Keratinocyte (primary cell): ENCODE measurements at regions not wholly inside any gene's neighbourhood (a gene's known extent, or its start where the extent isn't known, plus 50 kb on each side); places are given as distances from the start of the nearest gene placed in this dataset.

Source experiments
- DNase-seq: peaks from one replicate; pipeline ENCODE4 v3.0.0-alpha.2; 2011; ENCODE audit warnings: low read depth, missing footprints, low spot score
- FAIRE-seq: peaks from 2 replicates; lab custom pipeline; 2011; peaks lifted over from hg19 to GRCh38; lab: Jason Lieb, UNC
- H2AFZ ChIP-seq: 2 replicates; pipeline ENCODE4 v1.6.0; 2012; ENCODE audit warnings: low read length, control low read depth, inconsistent platforms; ENCODE audit not compliant: control insufficient read depth
- H3K27ac ChIP-seq: 2 replicates; pipeline ENCODE4 v1.5.1; 2011; ENCODE audit warnings: low read length; ENCODE audit not compliant: control insufficient read depth, insufficient read depth
- H3K27me3 ChIP-seq: 3 replicates; pipeline ENCODE4 v1.6.0; 2011; ENCODE audit warnings: low read length; ENCODE audit not compliant: control insufficient read depth, insufficient read depth; ENCODE audit errors: extremely low read depth
- H3K36me3 ChIP-seq, 2 experiments: 2 replicates in 1 of 2; 3 replicates in 1 of 2; pipeline ENCODE4 v1.5.1; 2011; ENCODE audit warnings: low read length in 2 of 2, mild to moderate bottlenecking in 1 of 2; ENCODE audit not compliant: control insufficient read depth in 2 of 2, insufficient read depth in 2 of 2; ENCODE audit errors: extremely low read depth in 1 of 2
- H3K4me1 ChIP-seq: 3 replicates; pipeline ENCODE4 v1.5.1; 2011; ENCODE audit warnings: low read length; ENCODE audit not compliant: control insufficient read depth, insufficient read depth; ENCODE audit errors: extremely low read depth
- H3K4me2 ChIP-seq: 3 replicates; pipeline ENCODE4 v1.6.0; 2011; ENCODE audit warnings: low read depth, low read length; ENCODE audit not compliant: control insufficient read depth, insufficient read depth; ENCODE audit errors: extremely low read depth
- H3K4me3 ChIP-seq, 3 experiments: fragments of 200-600 bp in 1 of 3; sonication (generic) in 1 of 3; 2 replicates in 2 of 3; 3 replicates in 1 of 3; pipeline ENCODE4 v1.5.1; 2011 to 2016; ENCODE audit warnings: low read length in 3 of 3, mild to moderate bottlenecking in 3 of 3, control low read depth in 2 of 3, inconsistent platforms in 1 of 3, low read depth in 1 of 3, mixed read lengths in 1 of 3, mixed run types in 1 of 3, moderate library complexity in 1 of 3; ENCODE audit not compliant: control insufficient read depth in 2 of 3, insufficient read depth in 2 of 3; ENCODE audit errors: extremely low read depth in 1 of 3
- H3K79me2 ChIP-seq: 2 replicates; pipeline ENCODE4 v1.6.0; 2012; ENCODE audit warnings: low read length; ENCODE audit not compliant: control insufficient read depth, insufficient read depth
- H3K9ac ChIP-seq: 3 replicates; pipeline ENCODE4 v1.6.0; 2011; ENCODE audit warnings: low read length; ENCODE audit not compliant: control insufficient read depth, insufficient read depth; ENCODE audit errors: extremely low read depth
- H3K9me1 ChIP-seq: 3 replicates; pipeline ENCODE4 v1.6.0; 2011; ENCODE audit warnings: low read length; ENCODE audit not compliant: control insufficient read depth, insufficient read depth; ENCODE audit errors: extremely low read depth
- H3K9me3 ChIP-seq: 2 replicates; pipeline ENCODE4 v1.5.1; 2012; ENCODE audit warnings: low read depth, low read length; ENCODE audit not compliant: control insufficient read depth
- H4K20me1 ChIP-seq: 3 replicates; pipeline ENCODE4 v1.6.0; 2011; ENCODE audit warnings: low read length; ENCODE audit not compliant: control insufficient read depth, insufficient read depth; ENCODE audit errors: extremely low read depth
- EZH2 ChIP-seq: IDR thresholded peaks from one replicate; pipeline ENCODE4 v1.6.1; 2012; ENCODE audit warnings: inconsistent platforms, mild to moderate bottlenecking, low read length, moderate library complexity
- dilution Hi-C: fragments of 300-500 bp; cut with MboI; formaldehyde crosslinking; loops from one replicate; pipeline ENCODE4 v1.7.0; 2020; ENCODE audit warnings: low sequenced_read_pairs; ENCODE audit not compliant: extremely low pct_ligation_motif_present
- TF ChIP-seq, protein P1 (sequence below), 3 experiments: IDR thresholded peaks in 1 of 3; conservative IDR thresholded peaks in 1 of 3; optimal IDR thresholded peaks in 1 of 3; 2 replicates in 2 of 3; 3 replicates in 1 of 3; pipeline versions ENCODE3 to v1.5.1; 2011; ENCODE audit warnings: low read length in 3 of 3, mild to moderate bottlenecking in 3 of 3, moderate library complexity in 2 of 3, control low read depth in 1 of 3, inconsistent platforms in 1 of 3; ENCODE audit not compliant: insufficient read depth in 2 of 3; ENCODE audit errors: extremely low read depth in 1 of 3

- no peak for FAIRE-seq
- H2AFZ ChIP-seq = no peak overlapping the region
- no peak for TF ChIP-seq EZH2
- TF ChIP-seq, protein P1, sequence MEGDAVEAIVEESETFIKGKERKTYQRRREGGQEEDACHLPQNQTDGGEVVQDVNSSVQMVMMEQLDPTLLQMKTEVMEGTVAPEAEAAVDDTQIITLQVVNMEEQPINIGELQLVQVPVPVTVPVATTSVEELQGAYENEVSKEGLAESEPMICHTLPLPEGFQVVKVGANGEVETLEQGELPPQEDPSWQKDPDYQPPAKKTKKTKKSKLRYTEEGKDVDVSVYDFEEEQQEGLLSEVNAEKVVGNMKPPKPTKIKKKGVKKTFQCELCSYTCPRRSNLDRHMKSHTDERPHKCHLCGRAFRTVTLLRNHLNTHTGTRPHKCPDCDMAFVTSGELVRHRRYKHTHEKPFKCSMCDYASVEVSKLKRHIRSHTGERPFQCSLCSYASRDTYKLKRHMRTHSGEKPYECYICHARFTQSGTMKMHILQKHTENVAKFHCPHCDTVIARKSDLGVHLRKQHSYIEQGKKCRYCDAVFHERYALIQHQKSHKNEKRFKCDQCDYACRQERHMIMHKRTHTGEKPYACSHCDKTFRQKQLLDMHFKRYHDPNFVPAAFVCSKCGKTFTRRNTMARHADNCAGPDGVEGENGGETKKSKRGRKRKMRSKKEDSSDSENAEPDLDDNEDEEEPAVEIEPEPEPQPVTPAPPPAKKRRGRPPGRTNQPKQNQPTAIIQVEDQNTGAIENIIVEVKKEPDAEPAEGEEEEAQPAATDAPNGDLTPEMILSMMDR (optimal IDR thresholded peaks at IDR 0.05 in 1 of 3, IDR thresholded peaks at IDR 0.05 in 1 of 3, conservative IDR thresholded peaks at IDR 0.05 in 1 of 3; ENCODE audit: extremely low read depth in 1 of 3, insufficient read depth in 2 of 3, low read length in 3 of 3) = peak in 1 of 3 experiments; percentile 21
These were observed 190.7 kb upstream of the NDN start for GRCh38 chr15:23877502-23878412.

DNA sequence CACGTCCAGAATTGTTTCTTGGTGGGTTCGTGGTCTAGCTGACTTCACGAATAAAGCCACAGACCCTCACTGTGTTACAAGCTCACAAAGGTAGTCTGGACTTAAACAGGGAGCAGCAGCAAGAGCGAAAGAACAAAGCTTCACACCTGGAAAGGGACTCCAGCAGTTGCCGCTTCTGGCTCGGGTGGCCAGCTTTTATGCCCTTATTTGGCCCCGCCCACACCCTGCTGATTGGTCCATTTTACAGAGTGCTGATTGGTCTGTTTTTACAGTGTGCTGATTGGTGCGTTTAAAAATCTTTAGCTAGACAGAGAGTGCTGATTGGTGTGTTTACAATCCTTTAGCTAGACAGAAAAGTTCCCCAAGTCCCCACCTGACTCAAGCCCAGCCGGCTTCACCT, 194.2 kb upstream of the NDN start:
- H3K27me3 ChIP-seq = no peaks in the 10 kb centered on the region
- TF ChIP-seq, protein P1 (optimal IDR thresholded peaks at IDR 0.05 in 1 of 3, IDR thresholded peaks at IDR 0.05 in 1 of 3, conservative IDR thresholded peaks at IDR 0.05 in 1 of 3; ENCODE audit: extremely low read depth in 1 of 3, insufficient read depth in 2 of 3, low read length in 3 of 3) = no peak
- no peak for TF ChIP-seq EZH2

More at GRCh38 chr15:23877502-23878412, 190.7 kb upstream of the NDN start:
- Histone ChIP-seq H3K27ac (no peak overlapping the region), H3K36me3 (no peaks in the 10 kb centered on the region), H3K79me2 (no peaks in the 10 kb centered on the region), H4K20me1 (no peaks in the 10 kb centered on the region), H3K27me3 (no peaks in the 10 kb centered on the region), H3K9ac (no peak overlapping the region), H3K4me1 (no peaks in the 10 kb centered on the region), H3K9me3 (peaks cover 2% of the 10 kb centered on the region), H3K4me3 (no peak overlapping the region), H3K4me2 (no peak overlapping the region), H3K9me1 (no peaks in the 10 kb centered on the region)
- dilution Hi-C loops = no loop called here
- no peak for DNase-seq

More for the DNA sequence above, 194.2 kb upstream of the NDN start:
- no peaks in the 10 kb centered on the region for H3K79me2 ChIP-seq
- no peak overlapping the region for H3K4me2 ChIP-seq
- H2AFZ ChIP-seq = no peak overlapping the region
- H3K4me1 ChIP-seq = no peaks in the 10 kb centered on the region
- dilution Hi-C loops = no loop called here
- H4K20me1 ChIP-seq = no peaks in the 10 kb centered on the region
- no peak overlapping the region for H3K27ac ChIP-seq
- no peaks in the 10 kb centered on the region for H3K36me3 ChIP-seq
- no peak overlapping the region for H3K4me3 ChIP-seq
- DNase-seq = no peak
- H3K9ac ChIP-seq = no peak overlapping the region
- peaks cover 2% of the 10 kb centered on the region for H3K9me3 ChIP-seq
- H3K9me1 ChIP-seq = no peaks in the 10 kb centered on the region
- FAIRE-seq = no peak
